ENCODE measurements at regions not wholly inside any gene's neighbourhood (a gene's known extent, or its start where the extent isn't known, plus 50 kb on each side); places are given as distances from the start of the nearest gene placed in this dataset.

- H3K27me3 Mint-ChIP-seq (ENCODE audit: unreplicated experiment) = no peaks in the 10 kb centered on the region
Measured at GRCh38 chr14:87045246-87045645, 947.7 kb downstream of the GALC start.

GRCh38 chr14:87044807-87045206, 948.2 kb downstream of the GALC start:
- Mint-ChIP-seq H3K4me3 (ENCODE audit: unreplicated experiment) (no peak overlapping the region), H3K4me1 (ENCODE audit: low read depth, unreplicated experiment) (no peaks in the 10 kb centered on the region), H3K9me3 (ENCODE audit: unreplicated experiment) (no peaks in the 10 kb centered on the region), H3K36me3 (ENCODE audit: unreplicated experiment) (no peaks in the 10 kb centered on the region), H3K27me3 (ENCODE audit: unreplicated experiment) (no peaks in the 10 kb centered on the region), H3K27ac (ENCODE audit: unreplicated experiment) (no peak overlapping the region)
- DNase-seq = no peak
- no peak for TF ChIP-seq CTCF (IDR thresholded peaks at IDR 0.05; ENCODE audit: partially characterized antibody, unreplicated experiment)

More at GRCh38 chr14:87045246-87045645, 947.7 kb downstream of the GALC start:
- peaks cover 3% of the 10 kb centered on the region for H3K4me1 Mint-ChIP-seq (ENCODE audit: low read depth, unreplicated experiment)
- no peak for DNase-seq
- H3K36me3 Mint-ChIP-seq (ENCODE audit: unreplicated experiment) = no peaks in the 10 kb centered on the region
- no peaks in the 10 kb centered on the region for H3K9me3 Mint-ChIP-seq (ENCODE audit: unreplicated experiment)
- H3K27ac Mint-ChIP-seq (ENCODE audit: unreplicated experiment) = no peak overlapping the region
- H3K4me3 Mint-ChIP-seq (ENCODE audit: unreplicated experiment) = no peak overlapping the region
- TF ChIP-seq CTCF (IDR thresholded peaks at IDR 0.05; ENCODE audit: partially characterized antibody, unreplicated experiment) = no peak

GRCh38 chr14:87043667-87044200, 949.2 kb downstream of the GALC start:
- Mint-ChIP-seq H3K27me3 (ENCODE audit: unreplicated experiment) (no peaks in the 10 kb centered on the region), H3K36me3 (ENCODE audit: unreplicated experiment) (no peaks in the 10 kb centered on the region), H3K9me3 (ENCODE audit: unreplicated experiment) (no peaks in the 10 kb centered on the region), H3K27ac (ENCODE audit: unreplicated experiment) (no peak overlapping the region), H3K4me3 (ENCODE audit: unreplicated experiment) (no peak overlapping the region), H3K4me1 (ENCODE audit: low read depth, unreplicated experiment) (no peaks in the 10 kb centered on the region)
- no peak for DNase-seq
- no peak for TF ChIP-seq CTCF (IDR thresholded peaks at IDR 0.05; ENCODE audit: partially characterized antibody, unreplicated experiment)

GRCh38 chr14:87042354-87042753, 950.6 kb downstream of the GALC start:
- no peaks in the 10 kb centered on the region for H3K27me3 Mint-ChIP-seq (ENCODE audit: unreplicated experiment)
- no peaks in the 10 kb centered on the region for H3K9me3 Mint-ChIP-seq (ENCODE audit: unreplicated experiment)
- no peak overlapping the region for H3K4me3 Mint-ChIP-seq (ENCODE audit: unreplicated experiment)
- DNase-seq = no peak
- no peak for TF ChIP-seq CTCF (IDR thresholded peaks at IDR 0.05; ENCODE audit: partially characterized antibody, unreplicated experiment)
- no peaks in the 10 kb centered on the region for H3K36me3 Mint-ChIP-seq (ENCODE audit: unreplicated experiment)
- H3K4me1 Mint-ChIP-seq (ENCODE audit: low read depth, unreplicated experiment) = no peaks in the 10 kb centered on the region
- no peak overlapping the region for H3K27ac Mint-ChIP-seq (ENCODE audit: unreplicated experiment)

GRCh38 chr14:87041290-87042020, 951.5 kb downstream of the GALC start:
- Mint-ChIP-seq H3K9me3 (ENCODE audit: unreplicated experiment) (no peaks in the 10 kb centered on the region), H3K36me3 (ENCODE audit: unreplicated experiment) (no peaks in the 10 kb centered on the region), H3K27me3 (ENCODE audit: unreplicated experiment) (no peaks in the 10 kb centered on the region), H3K4me1 (ENCODE audit: low read depth, unreplicated experiment) (no peaks in the 10 kb centered on the region), H3K27ac (ENCODE audit: unreplicated experiment) (no peak overlapping the region), H3K4me3 (ENCODE audit: unreplicated experiment) (no peak overlapping the region)
- no peak for DNase-seq
- TF ChIP-seq CTCF (IDR thresholded peaks at IDR 0.05; ENCODE audit: partially characterized antibody, unreplicated experiment) = no peak

Measured in glutamatergic neuron (in vitro differentiated cells).